ENCODE measurements at regions not wholly inside any gene's neighbourhood (a gene's known extent, or its start where the extent isn't known, plus 50 kb on each side); places are given as distances from the start of the nearest gene placed in this dataset.

DNA sequence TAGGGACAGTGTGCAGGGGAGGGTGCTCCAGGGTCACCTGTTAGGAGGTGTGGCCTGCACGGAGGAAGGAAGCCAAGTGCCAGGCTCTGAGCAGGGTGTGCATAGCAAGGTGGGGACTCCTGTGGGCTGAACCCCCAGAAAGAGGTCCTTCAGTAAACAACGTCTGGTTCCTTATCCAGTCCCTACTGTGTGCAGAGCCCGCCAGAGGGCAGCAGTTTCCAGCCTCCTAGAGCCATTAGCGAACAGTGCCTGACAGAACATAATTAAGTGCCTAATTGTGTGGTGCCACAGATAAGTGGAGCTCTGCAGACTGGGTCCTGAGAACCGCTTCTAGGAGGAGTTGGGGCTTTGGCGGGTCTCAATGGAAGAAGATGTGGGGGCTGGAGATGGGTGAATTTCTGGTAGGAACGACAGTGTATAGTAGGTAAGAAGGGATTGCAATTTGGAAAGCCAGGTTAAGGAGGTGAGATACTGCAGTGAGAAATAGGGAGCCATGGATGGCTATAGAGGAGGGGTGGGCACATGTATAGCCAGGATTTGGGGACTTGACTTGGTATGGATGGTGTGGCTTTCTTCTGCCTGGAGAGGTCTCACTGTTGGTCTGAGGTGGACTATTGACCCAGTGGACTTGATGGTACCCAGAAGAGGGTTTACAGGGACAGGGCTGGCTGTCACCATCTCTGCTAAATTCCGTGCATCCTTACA lies 323.1 kb downstream of the ZNF536 start:
- H3K36me3 Mint-ChIP-seq: no peaks in the 10 kb centered on the region
- TF ChIP-seq GTF2I (CRISPR knock-in tag; conservative IDR thresholded peaks at IDR 0.05) (peak; percentile 79), ZNF121 (CRISPR knock-in tag; IDR thresholded peaks at IDR 0.05) (no peak)
- no peaks in the 10 kb centered on the region for H3K9me3 Mint-ChIP-seq
- no peak overlapping the region for H3K27ac Mint-ChIP-seq
- H3K4me1 Mint-ChIP-seq: peaks cover 58% of the 10 kb centered on the region
- ChIA-PET POLR2A (no interaction called here), CTCF (interaction anchor here (0.6 to 5.5 kb wide), 19 partner anchors 10 to 359 kb away, joined by 3 to 77 read pairs (median 4); no protein-coding TSS in a partner anchor)
- ATAC-seq (peak; percentile 57), DNase-seq (ENCODE audit: low spot score) (peak; percentile 72)
- no peaks in the 10 kb centered on the region for H3K27me3 Mint-ChIP-seq (ENCODE audit: low read depth)
- no peak overlapping the region for H3K4me3 Mint-ChIP-seq

DNA sequence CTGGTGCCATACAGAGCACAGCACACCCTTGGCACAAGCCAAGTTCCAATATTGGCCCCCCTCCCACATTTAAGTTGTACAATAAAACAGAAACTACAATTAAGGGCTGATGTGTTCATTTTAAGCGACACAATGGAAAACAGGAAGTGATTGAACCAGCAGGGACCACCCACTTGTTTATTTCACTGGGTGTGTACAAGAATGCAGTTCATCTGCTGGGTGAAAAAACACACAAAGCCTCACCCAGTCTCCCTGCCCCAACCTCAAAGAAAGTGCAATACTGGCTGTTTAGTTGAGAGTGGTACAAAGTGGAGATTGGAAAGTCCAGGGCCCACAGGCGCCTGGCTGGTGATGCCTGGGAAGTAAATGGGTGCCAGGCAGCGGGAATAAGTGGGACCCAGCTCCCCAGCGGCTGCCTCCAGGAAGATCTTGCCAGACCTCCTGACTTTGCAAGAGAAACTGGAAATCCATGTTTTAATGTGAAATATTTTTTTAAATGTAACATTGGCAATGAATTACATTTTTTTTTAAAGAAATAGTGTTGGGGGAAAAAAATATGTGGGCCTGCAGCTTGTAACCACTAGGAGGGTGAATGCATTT lies 322.1 kb downstream of the ZNF536 start:
- Mint-ChIP-seq H3K36me3 (no peaks in the 10 kb centered on the region), H3K4me1 (peaks cover 69% of the 10 kb centered on the region)
- CTCF ChIA-PET: interaction anchor here (1.4 to 5.5 kb wide), 11 partner anchors 9 to 361 kb away, joined by 3 to 77 read pairs (median 12); no protein-coding TSS in a partner anchor

DNA sequence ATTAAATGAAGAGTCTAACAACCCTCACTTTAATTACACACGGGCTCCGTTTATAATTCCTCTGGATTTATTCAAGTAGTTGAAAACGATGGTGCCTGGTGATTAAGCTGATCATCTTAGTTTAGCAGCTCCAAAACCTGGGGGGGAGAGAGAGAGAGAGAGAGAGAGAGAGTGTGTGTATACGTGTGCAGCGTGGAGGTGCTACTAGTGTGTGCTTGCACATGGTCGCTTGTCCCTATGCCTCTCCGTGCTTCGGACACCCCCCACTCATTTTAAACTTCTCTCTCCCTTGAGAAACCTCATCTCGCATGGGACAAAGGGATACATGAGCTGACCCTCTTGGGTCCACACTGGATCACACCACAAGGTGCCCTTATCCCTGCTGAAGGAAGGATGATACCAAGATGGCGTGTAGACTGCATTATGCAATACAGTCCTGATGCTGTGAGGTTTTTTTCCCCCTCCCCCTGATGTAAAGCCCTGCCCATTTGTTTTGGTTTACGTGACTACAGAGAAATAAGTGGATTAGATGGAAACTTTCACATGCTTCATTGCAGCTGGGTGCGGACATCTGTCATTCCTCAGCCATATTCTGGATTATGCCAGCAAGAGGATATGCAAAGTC lies 320.8 kb downstream of the ZNF536 start:
- Mint-ChIP-seq H3K27ac (no peak overlapping the region), H3K27me3 (ENCODE audit: low read depth) (no peaks in the 10 kb centered on the region), H3K4me3 (no peak overlapping the region), H3K36me3 (no peaks in the 10 kb centered on the region), H3K4me1 (peaks cover 78% of the 10 kb centered on the region), H3K9me3 (no peaks in the 10 kb centered on the region)
- ChIA-PET CTCF (interaction anchor here (1.4 to 5.5 kb wide), 5 partner anchors 8 to 91 kb away, joined by 3 to 77 read pairs (median 13); no protein-coding TSS in a partner anchor), POLR2A (no interaction called here)
- DNase-seq (ENCODE audit: low spot score) (no peak), ATAC-seq (no peak)
- TF ChIP-seq, protein P1, sequence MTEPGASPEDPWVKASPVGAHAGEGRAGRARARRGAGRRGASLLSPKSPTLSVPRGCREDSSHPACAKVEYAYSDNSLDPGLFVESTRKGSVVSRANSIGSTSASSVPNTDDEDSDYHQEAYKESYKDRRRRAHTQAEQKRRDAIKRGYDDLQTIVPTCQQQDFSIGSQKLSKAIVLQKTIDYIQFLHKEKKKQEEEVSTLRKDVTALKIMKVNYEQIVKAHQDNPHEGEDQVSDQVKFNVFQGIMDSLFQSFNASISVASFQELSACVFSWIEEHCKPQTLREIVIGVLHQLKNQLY (CRISPR knock-in tag; IDR thresholded peaks at IDR 0.05): no peak
- TF ChIP-seq, protein P2, sequence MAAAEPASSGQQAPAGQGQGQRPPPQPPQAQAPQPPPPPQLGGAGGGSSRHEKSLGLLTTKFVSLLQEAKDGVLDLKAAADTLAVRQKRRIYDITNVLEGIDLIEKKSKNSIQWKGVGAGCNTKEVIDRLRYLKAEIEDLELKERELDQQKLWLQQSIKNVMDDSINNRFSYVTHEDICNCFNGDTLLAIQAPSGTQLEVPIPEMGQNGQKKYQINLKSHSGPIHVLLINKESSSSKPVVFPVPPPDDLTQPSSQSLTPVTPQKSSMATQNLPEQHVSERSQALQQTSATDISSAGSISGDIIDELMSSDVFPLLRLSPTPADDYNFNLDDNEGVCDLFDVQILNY (CRISPR knock-in tag; IDR thresholded peaks at IDR 0.05): no peak
- TF ChIP-seq NFE2L1 (CRISPR knock-in tag; IDR thresholded peaks at IDR 0.05) (no peak), ZNF396 (CRISPR knock-in tag; IDR thresholded peaks at IDR 0.05; ENCODE audit: borderline replicate concordance) (no peak), ETV6 (CRISPR knock-in tag; IDR thresholded peaks at IDR 0.05) (no peak), CREM (CRISPR knock-in tag; IDR thresholded peaks at IDR 0.05) (no peak), RELA (CRISPR knock-in tag; IDR thresholded peaks at IDR 0.05; ENCODE audit: borderline replicate concordance) (no peak), ATF1 (CRISPR knock-in tag; IDR thresholded peaks at IDR 0.05) (no peak), SOX15 (CRISPR knock-in tag; IDR thresholded peaks at IDR 0.05) (no peak), NR2C2 (CRISPR knock-in tag; IDR thresholded peaks at IDR 0.05) (no peak), FOXK1 (CRISPR knock-in tag; IDR thresholded peaks at IDR 0.05) (no peak)
- TF ChIP-seq, protein P3, sequence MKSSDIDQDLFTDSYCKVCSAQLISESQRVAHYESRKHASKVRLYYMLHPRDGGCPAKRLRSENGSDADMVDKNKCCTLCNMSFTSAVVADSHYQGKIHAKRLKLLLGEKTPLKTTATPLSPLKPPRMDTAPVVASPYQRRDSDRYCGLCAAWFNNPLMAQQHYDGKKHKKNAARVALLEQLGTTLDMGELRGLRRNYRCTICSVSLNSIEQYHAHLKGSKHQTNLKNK (CRISPR knock-in tag; IDR thresholded peaks at IDR 0.05): no peak
- TF ChIP-seq, protein P4, sequence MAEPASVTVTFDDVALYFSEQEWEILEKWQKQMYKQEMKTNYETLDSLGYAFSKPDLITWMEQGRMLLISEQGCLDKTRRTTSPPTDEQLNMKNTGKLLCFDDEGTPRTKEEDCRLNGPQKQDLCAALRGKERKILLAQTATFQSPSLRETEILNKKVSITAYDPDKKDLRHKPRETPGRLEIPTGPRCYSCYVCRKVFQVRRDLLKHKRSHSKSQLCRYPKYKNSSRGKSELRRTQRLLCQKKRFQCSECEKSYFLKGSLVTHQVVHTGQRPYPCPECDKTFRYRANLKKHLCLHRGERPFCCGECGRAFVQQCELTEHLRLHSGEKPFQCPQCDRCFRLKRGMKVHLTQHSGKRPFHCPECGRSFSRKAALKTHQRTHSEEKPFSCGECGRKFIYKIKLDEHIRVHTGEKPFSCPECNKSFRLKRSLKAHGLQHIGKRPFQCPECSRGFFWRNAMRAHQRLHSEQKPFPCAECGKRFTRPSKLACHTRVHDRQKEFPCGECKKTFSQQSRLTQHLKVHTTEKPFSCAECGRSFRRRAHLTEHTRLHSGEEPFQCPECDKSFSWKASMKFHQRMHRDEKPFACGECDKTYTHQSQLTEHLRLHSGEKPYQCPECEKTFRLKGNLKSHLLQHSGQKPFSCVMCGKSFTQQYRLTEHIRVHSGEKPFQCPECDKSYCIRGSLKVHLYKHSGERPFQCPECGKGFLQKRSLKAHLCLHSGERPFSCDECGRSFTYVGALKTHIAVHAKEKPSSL (CRISPR knock-in tag; conservative IDR thresholded peaks at IDR 0.05): no peak
- TF ChIP-seq, protein P5, sequence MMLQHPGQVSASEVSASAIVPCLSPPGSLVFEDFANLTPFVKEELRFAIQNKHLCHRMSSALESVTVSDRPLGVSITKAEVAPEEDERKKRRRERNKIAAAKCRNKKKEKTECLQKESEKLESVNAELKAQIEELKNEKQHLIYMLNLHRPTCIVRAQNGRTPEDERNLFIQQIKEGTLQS (CRISPR knock-in tag; conservative IDR thresholded peaks at IDR 0.05): no peak
- TF ChIP-seq, protein P6, sequence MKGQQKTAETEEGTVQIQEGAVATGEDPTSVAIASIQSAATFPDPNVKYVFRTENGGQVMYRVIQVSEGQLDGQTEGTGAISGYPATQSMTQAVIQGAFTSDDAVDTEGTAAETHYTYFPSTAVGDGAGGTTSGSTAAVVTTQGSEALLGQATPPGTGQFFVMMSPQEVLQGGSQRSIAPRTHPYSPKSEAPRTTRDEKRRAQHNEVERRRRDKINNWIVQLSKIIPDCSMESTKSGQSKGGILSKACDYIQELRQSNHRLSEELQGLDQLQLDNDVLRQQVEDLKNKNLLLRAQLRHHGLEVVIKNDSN (CRISPR knock-in tag; IDR thresholded peaks at IDR 0.05): no peak

More for the DNA sequence above, 322.1 kb downstream of the ZNF536 start:
- no peak for DNase-seq (ENCODE audit: low spot score)
- Mint-ChIP-seq H3K27ac (peak overlapping the region; percentile 49; the same call in 1 of the 2 replicates), H3K27me3 (ENCODE audit: low read depth) (no peaks in the 10 kb centered on the region), H3K9me3 (no peaks in the 10 kb centered on the region), H3K4me3 (no peak overlapping the region)
- no peak for ATAC-seq
- TF ChIP-seq RELA (CRISPR knock-in tag; IDR thresholded peaks at IDR 0.05; ENCODE audit: borderline replicate concordance) (no peak), NR2C2 (CRISPR knock-in tag; IDR thresholded peaks at IDR 0.05) (no peak), SMAD4 (CRISPR knock-in tag; IDR thresholded peaks at IDR 0.05) (no peak), ESRRA (CRISPR knock-in tag; IDR thresholded peaks at IDR 0.05; ENCODE audit: borderline replicate concordance) (no peak), CREM (CRISPR knock-in tag; IDR thresholded peaks at IDR 0.05) (no peak)
- TF ChIP-seq, protein P7, sequence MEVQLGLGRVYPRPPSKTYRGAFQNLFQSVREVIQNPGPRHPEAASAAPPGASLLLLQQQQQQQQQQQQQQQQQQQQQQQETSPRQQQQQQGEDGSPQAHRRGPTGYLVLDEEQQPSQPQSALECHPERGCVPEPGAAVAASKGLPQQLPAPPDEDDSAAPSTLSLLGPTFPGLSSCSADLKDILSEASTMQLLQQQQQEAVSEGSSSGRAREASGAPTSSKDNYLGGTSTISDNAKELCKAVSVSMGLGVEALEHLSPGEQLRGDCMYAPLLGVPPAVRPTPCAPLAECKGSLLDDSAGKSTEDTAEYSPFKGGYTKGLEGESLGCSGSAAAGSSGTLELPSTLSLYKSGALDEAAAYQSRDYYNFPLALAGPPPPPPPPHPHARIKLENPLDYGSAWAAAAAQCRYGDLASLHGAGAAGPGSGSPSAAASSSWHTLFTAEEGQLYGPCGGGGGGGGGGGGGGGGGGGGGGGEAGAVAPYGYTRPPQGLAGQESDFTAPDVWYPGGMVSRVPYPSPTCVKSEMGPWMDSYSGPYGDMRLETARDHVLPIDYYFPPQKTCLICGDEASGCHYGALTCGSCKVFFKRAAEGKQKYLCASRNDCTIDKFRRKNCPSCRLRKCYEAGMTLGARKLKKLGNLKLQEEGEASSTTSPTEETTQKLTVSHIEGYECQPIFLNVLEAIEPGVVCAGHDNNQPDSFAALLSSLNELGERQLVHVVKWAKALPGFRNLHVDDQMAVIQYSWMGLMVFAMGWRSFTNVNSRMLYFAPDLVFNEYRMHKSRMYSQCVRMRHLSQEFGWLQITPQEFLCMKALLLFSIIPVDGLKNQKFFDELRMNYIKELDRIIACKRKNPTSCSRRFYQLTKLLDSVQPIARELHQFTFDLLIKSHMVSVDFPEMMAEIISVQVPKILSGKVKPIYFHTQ (CRISPR knock-in tag; IDR thresholded peaks at IDR 0.05): no peak
- TF ChIP-seq, protein P8, sequence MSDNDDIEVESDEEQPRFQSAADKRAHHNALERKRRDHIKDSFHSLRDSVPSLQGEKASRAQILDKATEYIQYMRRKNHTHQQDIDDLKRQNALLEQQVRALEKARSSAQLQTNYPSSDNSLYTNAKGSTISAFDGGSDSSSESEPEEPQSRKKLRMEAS (CRISPR knock-in tag; IDR thresholded peaks at IDR 0.05): no peak
- POLR2A ChIA-PET: no interaction called here
